DOHH2 (cell line): ENCODE measurements at regions not wholly inside any gene's neighbourhood (a gene's known extent, or its start where the extent isn't known, plus 50 kb on each side); places are given as distances from the start of the nearest gene placed in this dataset.

Experiments
- CTCF ChIP-seq: fragments of 200-600 bp; sonication (generic); IDR thresholded peaks from one replicate; pipeline ENCODE4 v1.5.1; 2014; ENCODE audit warnings: antibody characterized with exemption, mild to moderate bottlenecking, low read depth, low read length; ENCODE audit not compliant: poor library complexity, severe bottlenecking
- EZH2phosphoT487 ChIP-seq: fragments of 200-600 bp; sonication (generic); IDR thresholded peaks from 2 replicates; pipeline ENCODE4 v1.6.1; 2017; ENCODE audit warnings: borderline replicate concordance, mild to moderate bottlenecking, antibody characterized with exemption, low read length, moderate library complexity, mixed read lengths

- TF ChIP-seq CTCF (no peak), EZH2phosphoT487 (no peak)
These were observed 97.6 kb downstream of the NPIPB11 start for GRCh38 chr16:29308644-29309546.
